ENCODE measurements at regions not wholly inside any gene's neighbourhood (a gene's known extent, or its start where the extent isn't known, plus 50 kb on each side); places are given as distances from the start of the nearest gene placed in this dataset.

DNA sequence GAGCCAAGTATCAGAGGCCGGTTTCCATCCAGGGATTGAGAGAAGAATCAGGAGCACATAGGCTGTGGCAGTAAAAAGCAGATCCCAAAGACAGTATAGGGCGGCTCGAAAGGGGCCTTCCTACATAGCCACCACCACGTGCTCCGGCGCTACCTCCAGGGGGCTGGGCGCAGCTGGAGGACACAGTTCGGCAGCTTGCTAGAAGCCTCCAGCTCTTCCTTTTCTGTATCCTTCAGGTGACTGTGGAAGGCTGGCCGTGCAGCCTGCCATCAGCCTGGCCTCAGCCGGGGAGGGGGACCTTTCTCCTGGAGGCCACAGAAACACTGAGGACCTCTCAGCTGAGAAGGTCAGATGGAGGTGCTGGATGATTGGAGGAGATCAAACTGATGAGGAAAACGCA, 183.6 kb upstream of the GLI2 start:
- TF ChIP-seq, protein P1, sequence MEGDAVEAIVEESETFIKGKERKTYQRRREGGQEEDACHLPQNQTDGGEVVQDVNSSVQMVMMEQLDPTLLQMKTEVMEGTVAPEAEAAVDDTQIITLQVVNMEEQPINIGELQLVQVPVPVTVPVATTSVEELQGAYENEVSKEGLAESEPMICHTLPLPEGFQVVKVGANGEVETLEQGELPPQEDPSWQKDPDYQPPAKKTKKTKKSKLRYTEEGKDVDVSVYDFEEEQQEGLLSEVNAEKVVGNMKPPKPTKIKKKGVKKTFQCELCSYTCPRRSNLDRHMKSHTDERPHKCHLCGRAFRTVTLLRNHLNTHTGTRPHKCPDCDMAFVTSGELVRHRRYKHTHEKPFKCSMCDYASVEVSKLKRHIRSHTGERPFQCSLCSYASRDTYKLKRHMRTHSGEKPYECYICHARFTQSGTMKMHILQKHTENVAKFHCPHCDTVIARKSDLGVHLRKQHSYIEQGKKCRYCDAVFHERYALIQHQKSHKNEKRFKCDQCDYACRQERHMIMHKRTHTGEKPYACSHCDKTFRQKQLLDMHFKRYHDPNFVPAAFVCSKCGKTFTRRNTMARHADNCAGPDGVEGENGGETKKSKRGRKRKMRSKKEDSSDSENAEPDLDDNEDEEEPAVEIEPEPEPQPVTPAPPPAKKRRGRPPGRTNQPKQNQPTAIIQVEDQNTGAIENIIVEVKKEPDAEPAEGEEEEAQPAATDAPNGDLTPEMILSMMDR (IDR thresholded peaks at IDR 0.05; ENCODE audit: insufficient read depth, low read depth, low read length) = no peak
- no peak for TF ChIP-seq EZH2 (IDR thresholded peaks at IDR 0.05; ENCODE audit: insufficient read depth, low read length)

Data from astrocyte (in vitro differentiated cells and primary cell).